ENCODE measurements at regions not wholly inside any gene's neighbourhood (a gene's known extent, or its start where the extent isn't known, plus 50 kb on each side); places are given as distances from the start of the nearest gene placed in this dataset.

DNA sequence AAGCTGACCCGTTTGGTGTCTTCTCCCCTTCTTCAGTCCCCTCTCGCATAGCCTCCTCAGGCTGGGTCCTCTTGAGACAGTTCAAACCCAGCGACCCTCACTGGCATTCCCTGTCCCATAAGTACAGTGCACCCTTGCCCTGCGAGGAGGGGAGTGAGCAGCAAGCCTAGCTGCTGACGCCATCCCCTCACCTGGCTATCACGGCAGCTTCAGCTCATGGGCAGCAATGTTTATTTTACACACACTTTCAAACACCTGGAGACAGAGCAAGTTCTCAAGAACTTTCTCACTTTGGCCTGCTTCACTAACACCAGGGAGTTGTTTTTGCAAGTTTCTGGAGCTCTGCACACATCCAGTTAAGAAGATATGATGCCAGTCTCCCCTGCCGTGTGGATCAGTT is 189.6 kb upstream of the E2F8 start:
- TF ChIP-seq, protein P1, sequence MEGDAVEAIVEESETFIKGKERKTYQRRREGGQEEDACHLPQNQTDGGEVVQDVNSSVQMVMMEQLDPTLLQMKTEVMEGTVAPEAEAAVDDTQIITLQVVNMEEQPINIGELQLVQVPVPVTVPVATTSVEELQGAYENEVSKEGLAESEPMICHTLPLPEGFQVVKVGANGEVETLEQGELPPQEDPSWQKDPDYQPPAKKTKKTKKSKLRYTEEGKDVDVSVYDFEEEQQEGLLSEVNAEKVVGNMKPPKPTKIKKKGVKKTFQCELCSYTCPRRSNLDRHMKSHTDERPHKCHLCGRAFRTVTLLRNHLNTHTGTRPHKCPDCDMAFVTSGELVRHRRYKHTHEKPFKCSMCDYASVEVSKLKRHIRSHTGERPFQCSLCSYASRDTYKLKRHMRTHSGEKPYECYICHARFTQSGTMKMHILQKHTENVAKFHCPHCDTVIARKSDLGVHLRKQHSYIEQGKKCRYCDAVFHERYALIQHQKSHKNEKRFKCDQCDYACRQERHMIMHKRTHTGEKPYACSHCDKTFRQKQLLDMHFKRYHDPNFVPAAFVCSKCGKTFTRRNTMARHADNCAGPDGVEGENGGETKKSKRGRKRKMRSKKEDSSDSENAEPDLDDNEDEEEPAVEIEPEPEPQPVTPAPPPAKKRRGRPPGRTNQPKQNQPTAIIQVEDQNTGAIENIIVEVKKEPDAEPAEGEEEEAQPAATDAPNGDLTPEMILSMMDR (IDR thresholded peaks at IDR 0.05): no peak
- TF ChIP-seq POLR2A (IDR thresholded peaks at IDR 0.05): no peak

All from esophagus squamous epithelium (tissue), 4 donors.